ENCODE measurements at regions not wholly inside any gene's neighbourhood (a gene's known extent, or its start where the extent isn't known, plus 50 kb on each side); places are given as distances from the start of the nearest gene placed in this dataset.
"Not testable (repeated sequence)": the region's sequence is repeated elsewhere in the genome, so short reads cannot be mapped to it uniquely, and the experiment has no call there.

DNA sequence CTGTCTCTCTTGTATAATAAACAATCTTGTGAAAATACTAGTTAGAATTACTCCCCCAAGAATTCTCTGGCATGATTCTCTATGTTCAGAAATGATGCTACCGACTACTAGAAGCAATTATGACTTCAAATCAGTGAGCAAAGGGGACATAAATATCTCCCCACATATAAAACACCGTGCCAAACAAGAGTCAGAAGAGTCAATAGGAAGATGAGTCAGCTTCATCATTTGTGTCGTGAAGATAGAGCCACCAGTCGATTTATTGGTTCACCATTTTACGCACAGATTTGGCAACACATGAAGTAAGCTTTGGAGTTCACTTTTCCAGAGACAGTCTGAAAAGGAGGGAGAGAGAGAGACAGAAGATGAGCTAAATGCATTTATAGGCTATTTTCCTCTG is 650.9 kb downstream of the CCDC85A start:
- Histone ChIP-seq H3K56ac (ENCODE audit: insufficient read length, low read depth, low read length) (no peak overlapping the region), H4K5ac (ENCODE audit: insufficient read length, low read depth, low read length) (no peak overlapping the region), H2BK20ac (ENCODE audit: low read depth, low read length, poor library complexity, severe bottlenecking) (no peak overlapping the region), H2BK120ac (ENCODE audit: low read depth, low read length, poor library complexity, severe bottlenecking) (no peak overlapping the region), H3K18ac (ENCODE audit: insufficient read length, low read depth, low read length) (no peak overlapping the region), H4K8ac (replicated peaks; ENCODE audit: insufficient read length, low read depth, low read length) (no peak overlapping the region), H2AK5ac (ENCODE audit: insufficient read length, low read length) (no peak overlapping the region), H3K27me3 (ENCODE audit: insufficient read depth, low read length) (no peaks in the 10 kb centered on the region), H4K91ac (ENCODE audit: insufficient read length, low read depth, low read length) (no peak overlapping the region), H2BK15ac (ENCODE audit: low read depth, low read length) (no peak overlapping the region), H3K27ac (ENCODE audit: insufficient read length, low read depth, low read length) (no peak overlapping the region), H2AFZ (ENCODE audit: low read length) (no peak overlapping the region), H3K4me1 (ENCODE audit: insufficient read depth, low read length) (no peaks in the 10 kb centered on the region), H3K79me2 (ENCODE audit: insufficient read depth, low read length) (no peaks in the 10 kb centered on the region), H3T11ph (ENCODE audit: low read length) (no peak overlapping the region), H3K23me2 (ENCODE audit: insufficient read length, low read depth, low read length, poor library complexity, severe bottlenecking) (no peaks in the 10 kb centered on the region), H3K14ac (ENCODE audit: insufficient read depth, low read length) (no peak overlapping the region), H3K9ac (ENCODE audit: extremely low read depth, insufficient read length, low read length) (no peak overlapping the region), H3K79me1 (ENCODE audit: insufficient read depth, low read depth, low read length, poor library complexity, severe bottlenecking) (no peaks in the 10 kb centered on the region), H2BK12ac (ENCODE audit: insufficient read length, low read depth, low read length) (no peak overlapping the region), H4K20me1 (ENCODE audit: control insufficient read depth, insufficient read depth, insufficient read length) (no peaks in the 10 kb centered on the region), H2BK5ac (ENCODE audit: insufficient read length, low read length) (no peak overlapping the region), H3K23ac (ENCODE audit: insufficient read length, low read depth, low read length) (no peak overlapping the region), H3K4me2 (ENCODE audit: insufficient read depth, insufficient read length, low read length) (no peak overlapping the region), H3K4ac (ENCODE audit: low read depth, low read length) (no peak overlapping the region), H3K9me3 (ENCODE audit: control insufficient read depth, low read depth, low read length) (no peaks in the 10 kb centered on the region)
- Mint-ChIP-seq H3K36me3 (ENCODE audit: insufficient read depth in 1 of 3, low read depth in 3 of 3) (no peaks in the 10 kb centered on the region; a peak in 1 of 7 replicates), H3K9me3 (peaks cover 11 to 15% of the 10 kb centered on the region in 2 experiments; a peak in 4 of 5 replicates), H3K27ac (no peak overlapping the region), H3K4me1 (no peaks in the 10 kb centered on the region), H3K27me3 (ENCODE audit: low read depth) (no peaks in the 10 kb centered on the region), H3K4me3 (no peak overlapping the region)
- DNase-seq, result no peak
- TF ChIP-seq, protein P1, sequence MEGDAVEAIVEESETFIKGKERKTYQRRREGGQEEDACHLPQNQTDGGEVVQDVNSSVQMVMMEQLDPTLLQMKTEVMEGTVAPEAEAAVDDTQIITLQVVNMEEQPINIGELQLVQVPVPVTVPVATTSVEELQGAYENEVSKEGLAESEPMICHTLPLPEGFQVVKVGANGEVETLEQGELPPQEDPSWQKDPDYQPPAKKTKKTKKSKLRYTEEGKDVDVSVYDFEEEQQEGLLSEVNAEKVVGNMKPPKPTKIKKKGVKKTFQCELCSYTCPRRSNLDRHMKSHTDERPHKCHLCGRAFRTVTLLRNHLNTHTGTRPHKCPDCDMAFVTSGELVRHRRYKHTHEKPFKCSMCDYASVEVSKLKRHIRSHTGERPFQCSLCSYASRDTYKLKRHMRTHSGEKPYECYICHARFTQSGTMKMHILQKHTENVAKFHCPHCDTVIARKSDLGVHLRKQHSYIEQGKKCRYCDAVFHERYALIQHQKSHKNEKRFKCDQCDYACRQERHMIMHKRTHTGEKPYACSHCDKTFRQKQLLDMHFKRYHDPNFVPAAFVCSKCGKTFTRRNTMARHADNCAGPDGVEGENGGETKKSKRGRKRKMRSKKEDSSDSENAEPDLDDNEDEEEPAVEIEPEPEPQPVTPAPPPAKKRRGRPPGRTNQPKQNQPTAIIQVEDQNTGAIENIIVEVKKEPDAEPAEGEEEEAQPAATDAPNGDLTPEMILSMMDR (conservative IDR thresholded peaks at IDR 0.05), result no peak
- WGBS (ENCODE audit: extremely low coverage, insufficient read length, low lambda C conversion rate), result no CpG with 5 or more reads among the region's 5 CpGs

DNA sequence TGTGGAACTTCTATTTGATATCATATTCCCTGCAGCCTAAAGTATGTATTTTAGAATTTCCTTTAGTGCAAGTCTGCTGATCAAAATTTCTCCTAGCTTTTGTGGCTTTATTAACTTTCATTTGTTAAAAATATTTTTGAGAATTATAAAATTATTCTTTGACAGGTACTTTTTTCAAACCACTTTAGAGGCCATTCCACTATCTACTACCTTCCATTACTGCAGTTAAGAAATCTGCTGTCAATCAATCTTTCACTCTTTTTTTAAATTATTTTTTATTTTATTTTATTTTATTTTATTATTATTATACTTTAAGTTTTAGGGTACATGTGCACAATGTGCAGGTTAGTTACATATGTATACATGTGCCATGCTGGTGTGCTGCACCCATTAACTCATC is 656.2 kb downstream of the CCDC85A start:
- not testable (repeated sequence) for H3K27ac Mint-ChIP-seq; H3K9me3 ChIP-seq (ENCODE audit: control insufficient read depth, low read depth, low read length); H3K18ac ChIP-seq (ENCODE audit: insufficient read length, low read depth, low read length); H4K8ac ChIP-seq (replicated peaks; ENCODE audit: insufficient read length, low read depth, low read length); H3K14ac ChIP-seq (ENCODE audit: insufficient read depth, low read length); H2BK15ac ChIP-seq (ENCODE audit: low read depth, low read length); H2BK5ac ChIP-seq (ENCODE audit: insufficient read length, low read length); H2AFZ ChIP-seq (ENCODE audit: low read length); H2BK20ac ChIP-seq (ENCODE audit: low read depth, low read length, poor library complexity, severe bottlenecking); H3K79me1 ChIP-seq (ENCODE audit: insufficient read depth, low read depth, low read length, poor library complexity, severe bottlenecking); DNase-seq; H3K4me1 Mint-ChIP-seq; H3K4me1 ChIP-seq (ENCODE audit: insufficient read depth, low read length); H4K20me1 ChIP-seq (ENCODE audit: control insufficient read depth, insufficient read depth, insufficient read length); H3K9ac ChIP-seq (ENCODE audit: extremely low read depth, insufficient read length, low read length); H3K36me3 Mint-ChIP-seq (ENCODE audit: insufficient read depth in 1 of 3, low read depth in 3 of 3); H3K27ac ChIP-seq (ENCODE audit: insufficient read length, low read depth, low read length); H3K27me3 Mint-ChIP-seq (ENCODE audit: low read depth); H3K23ac ChIP-seq (ENCODE audit: insufficient read length, low read depth, low read length); H2AK5ac ChIP-seq (ENCODE audit: insufficient read length, low read length); H4K5ac ChIP-seq (ENCODE audit: insufficient read length, low read depth, low read length); H2BK120ac ChIP-seq (ENCODE audit: low read depth, low read length, poor library complexity, severe bottlenecking); H3K79me2 ChIP-seq (ENCODE audit: insufficient read depth, low read length); H3K23me2 ChIP-seq (ENCODE audit: insufficient read length, low read depth, low read length, poor library complexity, severe bottlenecking); H3K4ac ChIP-seq (ENCODE audit: low read depth, low read length); H3K56ac ChIP-seq (ENCODE audit: insufficient read length, low read depth, low read length); H2BK12ac ChIP-seq (ENCODE audit: insufficient read length, low read depth, low read length); H3K27me3 ChIP-seq (ENCODE audit: insufficient read depth, low read length); H3T11ph ChIP-seq (ENCODE audit: low read length); H4K91ac ChIP-seq (ENCODE audit: insufficient read length, low read depth, low read length); H3K4me2 ChIP-seq (ENCODE audit: insufficient read depth, insufficient read length, low read length); H3K4me3 Mint-ChIP-seq
- peaks cover 29 to 32% of the 10 kb centered on the region in 2 experiments for H3K9me3 Mint-ChIP-seq

Measured in H9 (cell line).